ENCODE measurements at regions not wholly inside any gene's neighbourhood (a gene's known extent, or its start where the extent isn't known, plus 50 kb on each side); places are given as distances from the start of the nearest gene placed in this dataset.

GRCh38 chr10:88082806-88083596 lies 219.6 kb downstream of the PTEN start:
- TF ChIP-seq POLR2AphosphoS5 (IDR thresholded peaks at IDR 0.05; ENCODE audit: low read depth, low read length), result no peak
- TF ChIP-seq REST (IDR thresholded peaks at IDR 0.05; ENCODE audit: insufficient read depth in 1 of 2, low read depth in 2 of 2, low read length in 2 of 2), result no peak
- TF ChIP-seq FOXP2 (optimal IDR thresholded peaks at IDR 0.05; ENCODE audit: borderline replicate concordance, extremely low read depth, extremely low read length, insufficient read depth), result no peak
- no peak for TF ChIP-seq TAF1 (IDR thresholded peaks at IDR 0.05; ENCODE audit: borderline replicate concordance, insufficient read depth, low read length)
- TF ChIP-seq SIN3A (IDR thresholded peaks at IDR 0.05; ENCODE audit: borderline replicate concordance, insufficient read depth, low read length), result no peak

GRCh38 chr10:88083597-88083989 lies 220.2 kb downstream of the PTEN start:
- TF ChIP-seq SIN3A (IDR thresholded peaks at IDR 0.05; ENCODE audit: borderline replicate concordance, insufficient read depth, low read length) (no peak), FOXP2 (optimal IDR thresholded peaks at IDR 0.05; ENCODE audit: borderline replicate concordance, extremely low read depth, extremely low read length, insufficient read depth) (no peak), REST (IDR thresholded peaks at IDR 0.05; ENCODE audit: insufficient read depth in 1 of 2, low read depth in 2 of 2, low read length in 2 of 2) (no peak), POLR2AphosphoS5 (IDR thresholded peaks at IDR 0.05; ENCODE audit: low read depth, low read length) (no peak), TAF1 (IDR thresholded peaks at IDR 0.05; ENCODE audit: borderline replicate concordance, insufficient read depth, low read length) (no peak)

- TF ChIP-seq FOXP2 (optimal IDR thresholded peaks at IDR 0.05; ENCODE audit: borderline replicate concordance, extremely low read depth, extremely low read length, insufficient read depth), result no peak
- TF ChIP-seq SIN3A (IDR thresholded peaks at IDR 0.05; ENCODE audit: borderline replicate concordance, insufficient read depth, low read length), result no peak
- no peak for TF ChIP-seq POLR2AphosphoS5 (IDR thresholded peaks at IDR 0.05; ENCODE audit: low read depth, low read length)
- TF ChIP-seq TAF1 (IDR thresholded peaks at IDR 0.05; ENCODE audit: borderline replicate concordance, insufficient read depth, low read length), result no peak
- TF ChIP-seq REST (IDR thresholded peaks at IDR 0.05; ENCODE audit: insufficient read depth in 1 of 2, low read depth in 2 of 2, low read length in 2 of 2), result no peak
These were observed 222.9 kb downstream of the PTEN start for GRCh38 chr10:88086187-88086960.

- TF ChIP-seq POLR2AphosphoS5 (IDR thresholded peaks at IDR 0.05; ENCODE audit: low read depth, low read length) (no peak), FOXP2 (optimal IDR thresholded peaks at IDR 0.05; ENCODE audit: borderline replicate concordance, extremely low read depth, extremely low read length, insufficient read depth) (no peak), REST (IDR thresholded peaks at IDR 0.05; ENCODE audit: insufficient read depth in 1 of 2, low read depth in 2 of 2, low read length in 2 of 2) (no peak), SIN3A (IDR thresholded peaks at IDR 0.05; ENCODE audit: borderline replicate concordance, insufficient read depth, low read length) (no peak), TAF1 (IDR thresholded peaks at IDR 0.05; ENCODE audit: borderline replicate concordance, insufficient read depth, low read length) (no peak)
These were observed 225.3 kb downstream of the PTEN start for GRCh38 chr10:88088441-88089340.

Measured in PFSK-1 (cell line).